Retina (tissue), 1 donor: ENCODE measurements at regions not wholly inside any gene's neighbourhood (a gene's known extent, or its start where the extent isn't known, plus 50 kb on each side); places are given as distances from the start of the nearest gene placed in this dataset.

Source experiments
- DNase-seq: peaks from one replicate; pipeline ENCODE4 v3.0.0-alpha.2; 2016

DNA sequence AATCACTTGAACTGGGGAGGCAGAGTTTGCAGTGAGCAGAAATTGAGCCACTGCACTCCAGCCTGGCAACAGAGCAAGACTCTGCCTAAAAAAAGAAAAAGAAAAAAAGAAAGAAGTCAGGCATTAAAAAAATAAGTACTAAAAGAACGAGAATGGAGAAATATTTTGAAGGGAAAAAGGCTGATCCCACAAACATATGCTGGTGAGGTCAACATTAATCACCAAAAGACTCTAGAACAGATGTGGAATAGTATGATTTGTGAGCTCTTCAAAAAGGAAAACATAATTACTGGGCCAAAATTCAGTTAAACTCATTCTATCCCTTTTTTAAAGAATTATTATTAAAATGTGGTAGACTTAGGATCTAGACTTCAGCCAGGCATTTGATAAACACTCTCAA lies 61.2 kb upstream of the NRSN1 start:
- DNase-seq = no peak

GRCh38 chr6:24069526-24069925 lies 56.5 kb upstream of the NRSN1 start:
- DNase-seq = no peak

GRCh38 chr6:24072038-24072746 lies 53.8 kb upstream of the NRSN1 start:
- DNase-seq = no peak

GRCh38 chr6:24076011-24076410 lies 50.0 kb upstream of the NRSN1 start:
- DNase-seq = no peak
